Embryonic facial prominence (tissue), 1 donor: ENCODE measurements at regions not wholly inside any gene's neighbourhood (a gene's known extent, or its start where the extent isn't known, plus 50 kb on each side); places are given as distances from the start of the nearest gene placed in this dataset.
A peak's percentile ranks its signal among the peaks of the same experiment; 100 is the strongest.

Source experiments
- DNase-seq: peaks from one replicate; pipeline ENCODE4 v3.0.0-alpha.2; 2016; ENCODE audit errors: extremely low spot score

- DNase-seq: no peak
Measured at GRCh38 chr6:1551249-1551648, 58.5 kb upstream of the FOXC1 start.

- no peak for DNase-seq
Measured at GRCh38 chr6:1552296-1552761, 57.4 kb upstream of the FOXC1 start.

GRCh38 chr6:1553562-1554083 lies 56.1 kb upstream of the FOXC1 start:
- no peak for DNase-seq

DNA sequence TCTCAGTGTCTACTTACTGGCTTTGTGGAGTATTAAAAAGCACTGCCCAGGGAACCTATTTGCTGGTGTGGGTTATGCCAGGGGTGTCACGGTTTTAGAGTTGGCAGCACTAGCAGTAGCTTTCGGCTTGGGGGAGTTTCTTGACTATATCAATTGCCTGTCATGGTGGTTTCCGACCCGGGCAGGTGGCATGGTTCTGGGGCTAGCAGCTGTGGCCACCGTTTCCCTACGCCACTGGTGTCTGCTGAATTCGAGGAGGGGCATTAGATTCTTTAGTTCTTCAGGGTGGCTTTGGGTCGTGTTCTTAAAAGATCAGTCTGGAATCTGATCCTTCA lies 55.6 kb upstream of the FOXC1 start:
- DNase-seq: no peak

DNA sequence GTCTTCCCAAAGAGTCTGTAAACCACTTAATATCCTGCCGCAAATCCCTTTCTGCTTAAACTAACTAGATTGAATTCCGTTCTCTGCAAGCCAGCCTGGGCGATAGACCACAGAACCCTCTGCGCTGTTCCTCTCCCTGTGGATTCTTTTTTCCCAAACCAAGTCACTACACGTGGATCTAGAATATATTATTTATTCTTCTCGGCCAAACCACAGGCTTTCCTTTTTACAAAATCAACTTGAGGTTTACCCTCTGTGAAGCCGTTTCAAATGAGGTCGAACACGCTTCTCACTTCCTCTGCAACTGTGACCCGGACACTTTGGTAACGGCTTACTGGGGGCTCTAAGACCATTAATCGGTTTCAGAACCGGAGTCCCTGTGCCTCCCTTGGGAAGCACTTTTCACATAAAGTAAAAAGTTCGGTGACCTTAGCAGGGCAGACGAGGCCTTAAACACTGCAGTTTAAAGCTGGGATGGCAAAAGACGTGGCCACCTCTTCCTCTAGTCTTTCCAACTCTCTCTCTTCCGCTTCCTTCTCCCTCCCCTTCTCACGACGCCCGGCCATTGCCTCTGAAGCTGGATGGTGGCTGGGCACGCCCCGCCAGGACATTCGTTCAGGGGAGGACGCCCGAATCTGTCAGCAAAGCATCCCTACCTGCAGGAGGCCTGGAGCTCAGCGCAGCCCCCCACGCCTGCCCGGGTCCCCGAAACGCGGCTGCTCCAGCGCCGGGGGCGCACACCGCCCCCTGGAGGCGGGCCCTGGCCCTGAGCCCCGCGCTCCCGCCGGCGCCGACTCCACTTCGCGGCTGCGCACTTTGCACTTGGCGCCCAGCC lies 55.0 kb upstream of the FOXC1 start:
- peak; percentile 54 for DNase-seq

GRCh38 chr6:1558388-1558787 lies 51.3 kb upstream of the FOXC1 start:
- no peak for DNase-seq
